Liver (tissue), 3 donors: ENCODE measurements at regions not wholly inside any gene's neighbourhood (a gene's known extent, or its start where the extent isn't known, plus 50 kb on each side); places are given as distances from the start of the nearest gene placed in this dataset.

ENCODE experiments used
- JUND ChIP-seq, 2 donors: IDR thresholded peaks; 2 replicates each; pipeline ENCODE4 v1.6.1; 2016; ENCODE audit warnings: antibody characterized with exemption in 2 of 2
- RAD21 ChIP-seq, 2 donors: IDR thresholded peaks; 2 replicates each; pipeline ENCODE4 v1.6.1; 2016; ENCODE audit warnings: antibody characterized with exemption in 2 of 2, mild to moderate bottlenecking in 2 of 2
- YY1 ChIP-seq: IDR thresholded peaks from 2 replicates; pipeline ENCODE4 v1.6.1; 2016; ENCODE audit warnings: antibody characterized with exemption, mild to moderate bottlenecking
- TF ChIP-seq, protein P1 (sequence below): fragments of 150-350 bp; IDR thresholded peaks from 2 replicates; pipeline ENCODE4 v1.5.1; 2017; ENCODE audit warnings: improper control_type of control experiment, low read depth, low read length; ENCODE audit not compliant: missing input control
- TF ChIP-seq, protein P2 (sequence below): IDR thresholded peaks from 2 replicates; pipeline ENCODE4 v1.6.1; 2016; ENCODE audit warnings: antibody characterized with exemption
- TF ChIP-seq, protein P3 (sequence below): IDR thresholded peaks from 2 replicates; pipeline ENCODE4 v1.6.1; 2016; ENCODE audit warnings: antibody characterized with exemption
- donor health status: healthy.
- donor health status: healthy.

DNA sequence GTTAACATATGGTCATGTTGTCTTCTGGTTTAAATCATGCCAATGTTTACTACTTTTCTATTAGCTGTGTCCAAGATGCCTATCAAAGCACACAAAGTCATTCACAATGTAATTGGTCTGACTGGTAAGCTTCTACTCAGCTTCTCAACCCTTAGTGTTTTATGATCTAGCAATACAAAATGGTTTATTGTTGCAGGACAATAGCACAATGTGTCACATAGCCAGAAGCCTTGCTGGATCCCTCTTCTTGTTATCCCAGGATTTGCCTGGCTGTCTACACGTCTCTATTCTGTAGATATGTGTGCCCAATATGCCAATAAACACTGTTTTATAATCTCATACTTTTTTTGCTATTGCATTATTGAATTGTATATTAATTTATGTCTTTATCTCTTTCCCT is 1111.0 kb upstream of the AGA start:
- TF ChIP-seq, protein P1, sequence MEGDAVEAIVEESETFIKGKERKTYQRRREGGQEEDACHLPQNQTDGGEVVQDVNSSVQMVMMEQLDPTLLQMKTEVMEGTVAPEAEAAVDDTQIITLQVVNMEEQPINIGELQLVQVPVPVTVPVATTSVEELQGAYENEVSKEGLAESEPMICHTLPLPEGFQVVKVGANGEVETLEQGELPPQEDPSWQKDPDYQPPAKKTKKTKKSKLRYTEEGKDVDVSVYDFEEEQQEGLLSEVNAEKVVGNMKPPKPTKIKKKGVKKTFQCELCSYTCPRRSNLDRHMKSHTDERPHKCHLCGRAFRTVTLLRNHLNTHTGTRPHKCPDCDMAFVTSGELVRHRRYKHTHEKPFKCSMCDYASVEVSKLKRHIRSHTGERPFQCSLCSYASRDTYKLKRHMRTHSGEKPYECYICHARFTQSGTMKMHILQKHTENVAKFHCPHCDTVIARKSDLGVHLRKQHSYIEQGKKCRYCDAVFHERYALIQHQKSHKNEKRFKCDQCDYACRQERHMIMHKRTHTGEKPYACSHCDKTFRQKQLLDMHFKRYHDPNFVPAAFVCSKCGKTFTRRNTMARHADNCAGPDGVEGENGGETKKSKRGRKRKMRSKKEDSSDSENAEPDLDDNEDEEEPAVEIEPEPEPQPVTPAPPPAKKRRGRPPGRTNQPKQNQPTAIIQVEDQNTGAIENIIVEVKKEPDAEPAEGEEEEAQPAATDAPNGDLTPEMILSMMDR, result no peak
- TF ChIP-seq JUND (IDR thresholded peaks at IDR 0.05) (no peak), YY1 (no peak), RAD21 (IDR thresholded peaks at IDR 0.05) (no peak)
- TF ChIP-seq, protein P2, sequence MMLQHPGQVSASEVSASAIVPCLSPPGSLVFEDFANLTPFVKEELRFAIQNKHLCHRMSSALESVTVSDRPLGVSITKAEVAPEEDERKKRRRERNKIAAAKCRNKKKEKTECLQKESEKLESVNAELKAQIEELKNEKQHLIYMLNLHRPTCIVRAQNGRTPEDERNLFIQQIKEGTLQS, result no peak
- TF ChIP-seq, protein P3, sequence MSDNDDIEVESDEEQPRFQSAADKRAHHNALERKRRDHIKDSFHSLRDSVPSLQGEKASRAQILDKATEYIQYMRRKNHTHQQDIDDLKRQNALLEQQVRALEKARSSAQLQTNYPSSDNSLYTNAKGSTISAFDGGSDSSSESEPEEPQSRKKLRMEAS, result no peak
